Spleen (tissue), 7 donors: ENCODE measurements at regions not wholly inside any gene's neighbourhood (a gene's known extent, or its start where the extent isn't known, plus 50 kb on each side); places are given as distances from the start of the nearest gene placed in this dataset.

ENCODE experiments used
- CTCF ChIP-seq, 11 experiments: fragments of 200-600 bp in 7 of 11; fragments of 450-650 bp in 4 of 11; sonication (generic) in 4 of 11; IDR thresholded peaks in 8 of 11; conservative IDR thresholded peaks in 3 of 11; 1 replicate in 7 of 11; 2 replicates in 4 of 11; pipeline versions ENCODE4 v1.4.0 to v1.8.0; 2016 to 2021; ENCODE audit warnings: antibody characterized with exemption in 11 of 11, inconsistent platforms in 4 of 11, mild to moderate bottlenecking in 1 of 11
- POLR2A ChIP-seq, 3 donors: fragments of 450-650 bp; IDR thresholded peaks; one replicate each; pipeline ENCODE4 v1.5.1; 2017; ENCODE audit warnings: antibody characterized with exemption in 3 of 3, mild to moderate bottlenecking in 1 of 3
- donor health status: DM: no; HTN: no; CAD: no; lungs with moderate emphysema.
- donor health status: DM: no; HTN: no; CAD: no.
- donor health status: DM: no; HTN: no; CAD: no.

GRCh38 chr2:64352292-64352691, 101.7 kb upstream of the LGALSL start:
- TF ChIP-seq CTCF (IDR thresholded peaks at IDR 0.05 in 8 of 11, conservative IDR thresholded peaks at IDR 0.05 in 3 of 11) (no peak), POLR2A (IDR thresholded peaks at IDR 0.05) (no peak)
